Right ventricle myocardium inferior (tissue), 1 donor: ENCODE measurements at regions not wholly inside any gene's neighbourhood (a gene's known extent, or its start where the extent isn't known, plus 50 kb on each side); places are given as distances from the start of the nearest gene placed in this dataset.

Experiments used
- ATAC-seq: fragments of 200-7000 bp; cut with Tn5 transposase; one replicate; pipeline ENCODE4 v1.9.1; 2020; ENCODE audit warnings: mild to moderate bottlenecking, moderate library complexity
- DNase-seq: peaks from one replicate; pipeline ENCODE4 v3.0.0; 2021; ENCODE audit errors: missing footprints
- intact Hi-C: fragments of 100-400 bp; cut with DNase I; formaldehyde crosslinking; loops from one replicate; pipeline ENCODE4 v1.11.0; 2022
- donor health status: DM: no; HTN: yes; CAD: no; lungs with severe emphysema.

DNA sequence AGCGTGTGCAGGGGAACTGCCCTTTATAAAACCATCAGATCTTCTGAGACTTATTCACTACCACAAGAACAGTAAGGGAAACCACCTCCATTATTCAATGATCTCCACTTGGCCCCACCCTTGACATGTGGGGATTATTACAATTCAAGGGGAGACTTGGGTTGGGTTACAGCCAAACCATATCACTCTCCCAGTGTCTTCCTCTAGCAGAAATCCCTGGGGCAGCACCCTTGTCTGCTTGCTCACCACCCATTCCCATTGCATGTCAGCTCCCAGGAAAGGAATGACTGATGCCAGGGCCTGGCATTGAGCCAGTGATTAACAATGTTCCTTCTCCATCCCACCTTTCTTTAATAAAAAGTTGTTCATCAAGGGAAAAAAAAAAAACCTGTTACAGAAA is 199.0 kb downstream of the IRX1 start:
- ATAC-seq (no peak), DNase-seq (no peak)
- intact Hi-C loops = no loop called here

DNA sequence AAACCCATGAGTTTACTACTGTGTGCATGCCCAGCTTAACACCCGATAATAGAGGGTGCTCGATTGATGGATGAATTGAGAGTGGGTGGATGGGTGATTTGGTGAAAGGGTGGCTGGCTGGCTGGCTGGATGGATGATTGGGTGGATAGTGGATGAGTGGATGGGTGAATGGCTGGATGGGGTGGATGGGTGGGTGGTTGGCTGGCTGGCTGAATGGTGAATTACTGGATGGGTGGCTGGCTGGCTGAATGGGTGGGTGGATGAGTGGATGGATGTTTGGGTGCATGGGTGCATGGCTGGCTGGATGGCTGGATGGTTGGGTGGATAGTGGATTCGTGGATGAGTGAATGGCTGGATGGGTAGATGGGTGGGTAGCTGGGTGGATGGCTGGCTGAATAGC is 201.1 kb downstream of the IRX1 start:
- no peak for ATAC-seq
- intact Hi-C loops = no loop called here
- no peak for DNase-seq

DNA sequence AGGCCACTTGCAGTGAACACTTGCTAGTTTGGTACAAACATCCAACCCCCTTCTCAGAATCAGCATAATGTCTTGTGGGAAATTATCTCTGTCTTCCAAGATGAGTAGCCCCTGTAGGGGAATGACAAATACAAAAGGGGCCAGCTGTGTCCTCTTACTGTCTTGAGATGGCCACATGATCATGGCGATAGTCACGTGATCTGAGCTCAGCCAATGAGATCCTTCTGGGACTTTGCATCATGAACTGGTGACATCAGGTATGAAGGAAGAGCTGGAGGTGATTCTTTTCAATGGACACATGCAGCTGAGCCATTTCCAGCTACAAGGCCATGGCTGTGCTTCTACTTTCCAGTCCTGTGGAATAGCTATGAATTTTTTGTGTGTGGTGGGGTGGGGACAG is 206.3 kb downstream of the IRX1 start:
- no peak for DNase-seq
- no peak for ATAC-seq
- intact Hi-C loops = no loop called here

- ATAC-seq = no peak
- no peak for DNase-seq
- intact Hi-C loops = no loop called here
Measured at GRCh38 chr5:3809455-3809854, 213.8 kb downstream of the IRX1 start.

- ATAC-seq (no peak), DNase-seq (no peak)
- intact Hi-C loops = no loop called here
Measured at GRCh38 chr5:3811116-3811515, 215.5 kb downstream of the IRX1 start.

GRCh38 chr5:3818624-3819023 is 223.0 kb downstream of the IRX1 start:
- DNase-seq = no peak
- intact Hi-C loops = no loop called here
- peak; percentile 26 for ATAC-seq

GRCh38 chr5:3825531-3826451 is 230.2 kb downstream of the IRX1 start:
- DNase-seq (no peak), ATAC-seq (peak; percentile 56)
- intact Hi-C loops = no loop called here

- intact Hi-C loops = no loop called here
- ATAC-seq (no peak), DNase-seq (no peak)
Measured at GRCh38 chr5:3827624-3828023, 232.0 kb downstream of the IRX1 start.

DNA sequence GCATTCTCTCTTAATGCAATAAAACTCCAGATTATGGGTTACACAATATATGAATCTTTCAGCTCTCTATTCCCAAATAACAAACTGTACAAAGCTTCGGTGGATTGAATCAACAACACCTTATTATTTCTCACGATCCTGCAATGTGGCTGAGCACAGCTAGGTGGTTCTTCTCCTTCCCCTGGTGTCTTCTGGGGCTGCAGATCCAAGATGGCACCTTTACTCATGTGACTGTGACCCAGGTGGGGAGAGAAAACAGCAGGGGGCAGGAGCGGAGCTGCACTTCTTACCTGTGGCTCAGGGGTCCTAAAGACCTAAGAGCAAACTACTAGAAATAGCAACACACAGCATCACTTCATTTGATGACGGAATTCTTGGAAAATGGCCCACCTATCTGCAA is 233.1 kb downstream of the IRX1 start:
- ATAC-seq = no peak
- intact Hi-C loops = no loop called here
- no peak for DNase-seq

GRCh38 chr5:3833566-3833965 is 237.9 kb downstream of the IRX1 start:
- ATAC-seq (no peak), DNase-seq (no peak)
- intact Hi-C loops = no loop called here

DNA sequence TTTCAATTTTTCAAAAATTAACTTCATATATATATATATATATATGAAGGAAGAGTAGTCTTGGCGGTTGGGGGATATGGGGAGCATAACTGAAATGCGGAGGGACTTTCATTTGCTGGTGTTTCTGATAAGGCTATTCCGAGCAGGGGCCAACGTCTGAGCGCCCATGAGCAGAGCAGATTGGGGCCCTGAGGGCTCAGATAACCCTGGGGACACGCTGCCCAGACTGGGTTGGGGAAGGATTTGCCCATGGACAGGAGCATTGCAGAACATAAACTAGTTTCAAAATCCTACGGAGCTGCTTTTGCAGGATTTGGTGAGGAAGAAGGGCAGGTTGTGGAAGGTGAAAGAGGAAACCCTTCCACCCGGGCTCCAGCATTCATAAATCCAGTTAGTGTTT is 240.2 kb downstream of the IRX1 start:
- intact Hi-C loops = no loop called here
- no peak for ATAC-seq

DNA sequence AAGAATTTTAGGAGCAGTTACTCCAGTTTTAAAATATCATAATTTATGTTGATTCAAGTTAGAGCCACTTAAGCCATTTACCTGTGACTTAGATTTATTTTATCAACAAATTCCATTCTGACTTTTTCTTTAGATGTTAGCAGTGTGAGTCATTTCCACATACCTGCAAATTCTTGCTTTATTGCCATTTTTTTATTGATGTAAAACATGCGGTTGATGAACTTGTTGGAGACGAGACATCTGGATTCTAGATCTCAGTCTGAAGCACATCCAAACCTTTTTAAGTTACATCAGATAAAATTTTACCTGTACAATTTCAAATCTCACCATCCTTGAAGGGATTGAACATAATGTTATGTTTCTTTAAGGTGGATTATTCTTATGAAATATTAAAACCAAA is 240.9 kb downstream of the IRX1 start:
- no peak for ATAC-seq
- intact Hi-C loops = no loop called here
- no peak for DNase-seq

More for the DNA sequence above, 240.2 kb downstream of the IRX1 start:
- no peak for DNase-seq

DNA sequence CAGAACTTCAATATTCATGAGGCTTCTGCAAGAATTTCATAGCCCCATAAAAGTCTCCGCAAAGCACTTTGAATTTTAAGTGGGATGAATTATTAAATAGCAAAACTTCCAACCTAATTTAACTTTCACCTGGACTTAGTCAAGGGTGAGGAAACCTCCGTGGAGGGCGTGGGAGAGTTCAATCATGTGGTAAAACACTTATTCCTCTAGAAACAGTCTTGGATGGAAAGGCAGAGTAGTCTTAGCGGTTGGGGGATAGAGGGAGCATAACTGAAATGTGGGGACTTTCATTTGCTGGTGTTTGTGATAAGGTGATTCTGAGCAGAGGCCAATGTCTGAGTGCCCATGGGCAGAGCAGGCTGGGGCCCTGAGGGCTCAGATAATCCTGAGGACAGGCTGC is 241.9 kb downstream of the IRX1 start:
- ATAC-seq (no peak), DNase-seq (no peak)
- intact Hi-C loops = no loop called here

GRCh38 chr5:3839151-3839550 is 243.5 kb downstream of the IRX1 start:
- no peak for DNase-seq
- no peak for ATAC-seq
- intact Hi-C loops = no loop called here

DNA sequence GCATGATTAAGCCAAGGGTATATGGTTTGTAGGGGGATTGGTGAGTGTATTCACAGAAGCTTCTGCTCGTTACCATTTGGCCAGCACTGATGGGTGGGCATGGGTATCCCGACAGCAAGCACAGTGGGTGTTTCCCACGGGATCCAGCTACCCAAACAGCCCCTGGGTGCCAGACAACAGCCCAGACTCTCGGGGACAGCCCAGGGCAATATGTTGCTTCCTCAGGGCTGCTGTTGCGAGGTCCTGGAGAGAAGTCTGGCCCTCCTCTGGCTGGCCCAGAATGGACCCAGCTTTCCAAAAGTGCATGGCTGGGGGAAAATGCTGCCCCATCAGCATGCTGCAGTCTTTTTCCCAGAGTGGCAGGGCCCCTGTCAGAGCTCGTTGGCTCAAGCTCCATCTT is 247.0 kb downstream of the IRX1 start:
- intact Hi-C loops = no loop called here
- DNase-seq = no peak
- no peak for ATAC-seq

GRCh38 chr5:3843706-3844105 is 248.1 kb downstream of the IRX1 start:
- DNase-seq (no peak), ATAC-seq (no peak)
- intact Hi-C loops = no loop called here

- intact Hi-C loops = no loop called here
- ATAC-seq (no peak), DNase-seq (no peak)
Measured at GRCh38 chr5:3844266-3844665, 248.6 kb downstream of the IRX1 start.

- DNase-seq (no peak), ATAC-seq (no peak)
- intact Hi-C loops = no loop called here
Measured at GRCh38 chr5:3845230-3845629, 249.6 kb downstream of the IRX1 start.

DNA sequence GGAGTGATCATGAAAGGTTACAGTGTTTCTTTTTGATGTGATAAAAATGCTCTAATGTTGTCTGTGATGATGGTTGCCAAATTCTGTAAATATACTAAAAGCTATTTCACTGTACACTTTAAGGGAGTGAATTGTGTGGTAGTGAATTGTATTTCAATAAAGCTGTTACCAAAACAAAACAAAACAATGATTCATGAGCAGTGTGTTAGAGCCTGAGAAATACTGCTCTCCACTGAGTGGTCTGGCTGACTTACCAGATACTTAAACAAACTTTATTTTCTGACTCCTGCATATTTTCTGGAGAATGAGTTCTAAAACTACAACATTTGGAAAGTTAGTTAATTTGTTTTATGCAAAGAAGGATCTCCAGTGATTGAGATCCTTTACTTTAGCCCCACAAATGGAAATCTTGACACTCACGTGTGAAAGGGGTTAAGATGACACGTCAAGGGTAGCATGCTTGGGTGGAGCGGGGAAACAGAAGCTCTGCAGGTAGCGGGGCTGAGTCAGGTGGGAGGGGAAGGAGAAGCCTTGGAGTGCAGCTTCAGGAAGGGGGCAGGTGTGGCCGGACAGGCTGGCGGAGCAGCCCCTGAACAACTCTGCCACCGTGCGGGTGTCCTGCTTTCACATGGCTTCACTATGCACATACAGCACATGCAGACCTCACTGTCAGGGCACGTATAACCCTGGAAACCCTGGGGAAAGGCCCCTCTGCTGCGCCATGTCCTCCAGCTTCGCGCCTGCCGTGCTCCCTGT is 256.7 kb downstream of the IRX1 start:
- intact Hi-C loops = no loop called here
- ATAC-seq = no peak

GRCh38 chr5:3853362-3853761 is 257.7 kb downstream of the IRX1 start:
- ATAC-seq = peak; percentile 80
- DNase-seq = no peak
- intact Hi-C loops = no loop called here

More for the DNA sequence above, 256.7 kb downstream of the IRX1 start:
- no peak for DNase-seq
